Upper lobe of right lung (tissue), 1 donor: ENCODE measurements at regions not wholly inside any gene's neighbourhood (a gene's known extent, or its start where the extent isn't known, plus 50 kb on each side); places are given as distances from the start of the nearest gene placed in this dataset.

ENCODE experiments used
- ATAC-seq: fragments of 200-7000 bp; cut with Tn5 transposase; one replicate; pipeline ENCODE4 v1.9.1; 2020; ENCODE audit warnings: mild to moderate bottlenecking, moderate library complexity
- DNase-seq: peaks from one replicate; pipeline ENCODE4 v3.0.0-alpha.2; 2020
- H3K27ac ChIP-seq: fragments of 200-600 bp; one replicate; pipeline ENCODE4 v1.8.0; 2022
- H3K27me3 ChIP-seq: fragments of 200-600 bp; one replicate; pipeline ENCODE4 v1.8.0; 2022; ENCODE audit warnings: mild to moderate bottlenecking
- H3K36me3 ChIP-seq: fragments of 200-600 bp; one replicate; pipeline ENCODE4 v1.8.0; 2022
- H3K4me1 ChIP-seq: fragments of 200-600 bp; one replicate; pipeline ENCODE4 v1.8.0; 2022
- H3K4me3 ChIP-seq: fragments of 200-600 bp; one replicate; pipeline ENCODE4 v1.8.0; 2022; ENCODE audit warnings: mild to moderate bottlenecking
- H3K9me3 ChIP-seq: fragments of 200-600 bp; one replicate; pipeline ENCODE4 v1.8.0; 2022
- intact Hi-C: fragments of 100-400 bp; cut with DNase I; formaldehyde crosslinking; loops from one replicate; pipeline ENCODE4 v1.11.0; 2022
- TF ChIP-seq, protein P1 (sequence below): fragments of 200-600 bp; IDR thresholded peaks from one replicate; pipeline ENCODE4 v1.8.0; 2022; ENCODE audit warnings: antibody characterized with exemption
- donor health status: DM: no; HTN: yes; CAD: no; lungs with severe emphysema.

DNA sequence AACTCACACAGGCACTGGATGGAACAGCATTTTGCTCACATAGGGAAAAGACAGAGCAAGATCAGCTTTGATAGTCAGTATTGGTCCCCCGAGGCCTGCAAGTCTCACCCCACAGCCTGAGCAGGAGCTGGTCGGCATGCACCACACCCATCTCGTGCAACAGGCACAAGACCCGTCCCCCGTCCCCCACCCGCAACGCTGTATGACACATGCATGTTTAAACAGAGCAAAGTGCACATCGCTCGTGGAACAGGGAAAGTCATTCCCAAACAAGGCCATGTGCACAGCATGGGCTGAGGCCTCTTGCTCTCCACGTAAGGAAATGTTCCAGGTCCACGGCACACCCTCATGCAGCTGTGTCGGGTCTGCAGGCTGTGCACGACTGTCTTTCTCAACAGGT is 527.2 kb downstream of the ACTR3B start:
- Histone ChIP-seq H3K4me1 (no peaks in the 10 kb centered on the region), H3K9me3 (no peaks in the 10 kb centered on the region), H3K36me3 (no peaks in the 10 kb centered on the region), H3K27ac (no peak overlapping the region), H3K4me3 (no peak overlapping the region), H3K27me3 (no peaks in the 10 kb centered on the region)
- peak; percentile 22 for ATAC-seq
- intact Hi-C loops: no loop called here
- TF ChIP-seq, protein P1, sequence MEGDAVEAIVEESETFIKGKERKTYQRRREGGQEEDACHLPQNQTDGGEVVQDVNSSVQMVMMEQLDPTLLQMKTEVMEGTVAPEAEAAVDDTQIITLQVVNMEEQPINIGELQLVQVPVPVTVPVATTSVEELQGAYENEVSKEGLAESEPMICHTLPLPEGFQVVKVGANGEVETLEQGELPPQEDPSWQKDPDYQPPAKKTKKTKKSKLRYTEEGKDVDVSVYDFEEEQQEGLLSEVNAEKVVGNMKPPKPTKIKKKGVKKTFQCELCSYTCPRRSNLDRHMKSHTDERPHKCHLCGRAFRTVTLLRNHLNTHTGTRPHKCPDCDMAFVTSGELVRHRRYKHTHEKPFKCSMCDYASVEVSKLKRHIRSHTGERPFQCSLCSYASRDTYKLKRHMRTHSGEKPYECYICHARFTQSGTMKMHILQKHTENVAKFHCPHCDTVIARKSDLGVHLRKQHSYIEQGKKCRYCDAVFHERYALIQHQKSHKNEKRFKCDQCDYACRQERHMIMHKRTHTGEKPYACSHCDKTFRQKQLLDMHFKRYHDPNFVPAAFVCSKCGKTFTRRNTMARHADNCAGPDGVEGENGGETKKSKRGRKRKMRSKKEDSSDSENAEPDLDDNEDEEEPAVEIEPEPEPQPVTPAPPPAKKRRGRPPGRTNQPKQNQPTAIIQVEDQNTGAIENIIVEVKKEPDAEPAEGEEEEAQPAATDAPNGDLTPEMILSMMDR: no peak
- DNase-seq: no peak

DNA sequence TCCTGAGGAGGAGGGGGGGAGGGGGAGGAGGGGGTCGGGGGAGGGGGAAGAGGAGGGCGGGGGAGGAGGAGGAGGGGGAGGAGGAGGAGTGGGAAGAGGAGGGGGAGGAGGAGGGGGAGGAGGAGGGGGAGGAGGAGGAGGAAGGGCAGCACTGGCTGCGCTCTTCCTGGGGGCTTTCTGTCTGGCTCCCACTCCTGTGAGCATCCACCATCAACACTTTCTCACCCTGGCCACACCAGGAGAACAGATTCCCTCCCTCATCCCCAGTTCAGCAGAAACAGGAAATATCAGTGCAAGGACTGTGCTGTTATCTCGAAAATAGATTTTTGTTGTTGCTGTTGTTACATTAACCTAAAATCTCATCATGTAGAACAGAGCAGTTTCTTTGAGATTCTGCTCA is 530.5 kb downstream of the ACTR3B start:
- intact Hi-C loops: no loop called here
- no peak for ATAC-seq
- TF ChIP-seq, protein P1: no peak

DNA sequence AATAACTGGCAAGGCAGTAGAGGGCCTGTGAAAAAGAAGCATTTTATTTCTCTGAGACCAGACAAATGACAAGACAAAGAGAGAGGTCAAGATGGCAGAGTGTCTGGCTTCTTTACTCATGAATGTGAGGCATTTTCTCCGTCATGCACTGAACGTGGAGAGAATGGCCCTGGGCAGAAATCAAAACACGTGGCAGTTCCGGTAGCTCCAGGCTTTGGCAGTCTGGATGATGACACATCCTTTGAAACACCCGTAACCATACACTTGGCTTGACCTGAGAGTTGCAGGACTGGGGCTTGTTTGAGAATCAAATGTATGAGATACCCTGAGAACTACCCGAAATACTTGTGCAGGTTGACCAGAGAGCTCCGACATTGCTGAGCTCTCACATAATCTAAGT is 537.6 kb downstream of the ACTR3B start:
- ATAC-seq (no peak), DNase-seq (no peak)
- H3K9me3 ChIP-seq: no peaks in the 10 kb centered on the region
- H3K4me1 ChIP-seq: no peaks in the 10 kb centered on the region
- no peak overlapping the region for H3K27ac ChIP-seq
- TF ChIP-seq, protein P1: no peak
- intact Hi-C loops: no loop called here
- H3K4me3 ChIP-seq: no peak overlapping the region
- no peaks in the 10 kb centered on the region for H3K27me3 ChIP-seq
- no peaks in the 10 kb centered on the region for H3K36me3 ChIP-seq

More for the DNA sequence above, 530.5 kb downstream of the ACTR3B start:
- Histone ChIP-seq H3K9me3 (no peaks in the 10 kb centered on the region), H3K4me3 (no peak overlapping the region), H3K27me3 (no peaks in the 10 kb centered on the region), H3K27ac (no peak overlapping the region), H3K4me1 (no peaks in the 10 kb centered on the region), H3K36me3 (no peaks in the 10 kb centered on the region)
- DNase-seq: no peak

DNA sequence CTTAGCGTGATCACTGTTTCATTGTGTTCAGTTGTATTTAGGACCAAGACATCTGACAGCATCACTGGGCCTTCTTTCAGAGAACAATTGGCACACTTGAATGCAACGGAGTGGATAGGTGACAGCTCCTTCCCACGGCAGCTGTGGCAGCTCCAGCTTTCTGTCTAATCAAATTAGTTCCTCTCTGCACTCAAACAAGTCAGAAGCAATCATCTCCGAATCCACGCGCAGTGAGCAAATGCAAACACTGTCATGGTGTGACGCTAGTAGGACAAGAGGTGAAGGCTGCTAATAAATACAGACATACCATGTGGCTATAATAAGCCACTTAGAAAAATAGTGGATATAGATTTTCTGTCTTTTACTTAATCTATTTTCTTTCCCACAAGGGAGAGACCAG is 542.4 kb downstream of the ACTR3B start:
- DNase-seq: no peak
- ATAC-seq: no peak
- TF ChIP-seq, protein P1: no peak

DNA sequence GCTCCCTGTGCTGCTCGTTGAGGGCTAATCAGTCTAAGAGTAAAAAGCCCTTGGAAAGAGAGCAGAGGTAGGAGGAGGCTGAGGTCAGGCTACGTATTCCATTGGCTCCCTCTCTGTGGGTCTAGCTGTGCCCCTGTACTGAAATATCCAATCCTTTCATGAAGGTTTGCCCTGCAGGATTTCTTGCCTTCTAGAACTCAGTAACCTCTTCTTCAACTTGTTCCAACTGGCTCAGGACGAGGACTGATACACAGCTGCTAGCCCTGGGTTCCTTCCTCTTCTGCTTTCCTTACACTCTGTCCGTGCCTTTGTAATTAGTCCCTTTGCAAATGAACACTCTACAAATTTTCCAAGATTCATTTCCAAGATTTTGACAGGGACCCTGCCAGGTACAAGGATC is 560.5 kb downstream of the ACTR3B start:
- TF ChIP-seq, protein P1: no peak
- Histone ChIP-seq H3K27me3 (no peaks in the 10 kb centered on the region), H3K36me3 (no peaks in the 10 kb centered on the region), H3K4me1 (no peaks in the 10 kb centered on the region), H3K4me3 (no peak overlapping the region), H3K9me3 (no peaks in the 10 kb centered on the region), H3K27ac (no peak overlapping the region)
- no peak for ATAC-seq
- intact Hi-C loops: no loop called here
- no peak for DNase-seq

More for the DNA sequence above, 542.4 kb downstream of the ACTR3B start:
- Histone ChIP-seq H3K27me3 (no peaks in the 10 kb centered on the region), H3K9me3 (no peaks in the 10 kb centered on the region), H3K36me3 (no peaks in the 10 kb centered on the region), H3K4me1 (no peaks in the 10 kb centered on the region), H3K27ac (no peak overlapping the region), H3K4me3 (no peak overlapping the region)
- intact Hi-C loops: no loop called here

DNA sequence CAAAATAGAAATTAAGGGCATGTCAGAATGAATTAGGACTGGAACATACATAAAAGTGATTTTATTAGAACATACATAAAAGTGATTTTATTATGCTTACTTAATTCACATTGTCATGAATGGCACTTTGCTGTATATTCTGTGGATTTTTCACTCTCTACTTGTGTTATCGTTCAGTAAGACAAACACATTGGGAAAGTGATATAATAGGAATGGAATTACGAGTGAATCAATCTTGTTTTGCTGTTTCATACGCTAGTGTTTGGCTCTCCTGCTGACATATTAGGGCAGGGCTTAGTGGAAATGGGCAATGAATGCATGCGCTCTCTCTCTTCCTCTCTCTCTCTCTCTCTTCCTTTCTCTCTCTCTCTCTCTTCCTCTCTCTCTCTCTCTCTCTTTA is 561.1 kb downstream of the ACTR3B start:
- Histone ChIP-seq H3K27me3 (no peaks in the 10 kb centered on the region), H3K9me3 (no peaks in the 10 kb centered on the region), H3K4me3 (no peak overlapping the region), H3K27ac (no peak overlapping the region), H3K4me1 (no peaks in the 10 kb centered on the region), H3K36me3 (no peaks in the 10 kb centered on the region)
- ATAC-seq: no peak
- intact Hi-C loops: no loop called here
- TF ChIP-seq, protein P1: no peak
- no peak for DNase-seq
